ENCODE measurements at regions not wholly inside any gene's neighbourhood (a gene's known extent, or its start where the extent isn't known, plus 50 kb on each side); places are given as distances from the start of the nearest gene placed in this dataset.

DNA sequence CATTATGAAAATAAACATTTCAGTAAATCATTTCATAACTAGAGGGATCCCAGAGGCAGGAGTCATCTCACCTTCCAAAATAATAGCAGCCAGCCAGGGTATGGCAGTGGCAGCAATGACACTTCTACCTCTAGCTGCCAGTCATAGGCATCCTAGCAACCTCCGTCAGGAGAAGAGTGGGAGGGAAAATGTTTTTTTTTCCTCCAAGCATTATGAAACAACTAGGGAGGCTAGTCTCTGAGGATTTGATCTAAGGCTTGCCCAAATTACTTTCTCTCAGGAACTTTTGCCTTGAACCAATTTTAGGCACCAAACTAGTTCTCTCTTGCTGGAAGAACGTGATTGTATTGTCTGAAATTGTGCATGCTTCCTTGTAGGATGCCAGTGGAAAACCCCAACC, 208.7 kb upstream of the PREP start:
- in situ Hi-C loops (cut with MboI; ENCODE audit: low sequenced_read_pairs, unreplicated experiment) = no loop called here
- no peak for DNase-seq (ENCODE audit: low spot score)
- TF ChIP-seq, protein P1, sequence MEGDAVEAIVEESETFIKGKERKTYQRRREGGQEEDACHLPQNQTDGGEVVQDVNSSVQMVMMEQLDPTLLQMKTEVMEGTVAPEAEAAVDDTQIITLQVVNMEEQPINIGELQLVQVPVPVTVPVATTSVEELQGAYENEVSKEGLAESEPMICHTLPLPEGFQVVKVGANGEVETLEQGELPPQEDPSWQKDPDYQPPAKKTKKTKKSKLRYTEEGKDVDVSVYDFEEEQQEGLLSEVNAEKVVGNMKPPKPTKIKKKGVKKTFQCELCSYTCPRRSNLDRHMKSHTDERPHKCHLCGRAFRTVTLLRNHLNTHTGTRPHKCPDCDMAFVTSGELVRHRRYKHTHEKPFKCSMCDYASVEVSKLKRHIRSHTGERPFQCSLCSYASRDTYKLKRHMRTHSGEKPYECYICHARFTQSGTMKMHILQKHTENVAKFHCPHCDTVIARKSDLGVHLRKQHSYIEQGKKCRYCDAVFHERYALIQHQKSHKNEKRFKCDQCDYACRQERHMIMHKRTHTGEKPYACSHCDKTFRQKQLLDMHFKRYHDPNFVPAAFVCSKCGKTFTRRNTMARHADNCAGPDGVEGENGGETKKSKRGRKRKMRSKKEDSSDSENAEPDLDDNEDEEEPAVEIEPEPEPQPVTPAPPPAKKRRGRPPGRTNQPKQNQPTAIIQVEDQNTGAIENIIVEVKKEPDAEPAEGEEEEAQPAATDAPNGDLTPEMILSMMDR (IDR thresholded peaks at IDR 0.05; ENCODE audit: borderline replicate concordance, control extremely low read depth, extremely low read depth, insufficient read depth, missing control alignments) = no peak

DNA sequence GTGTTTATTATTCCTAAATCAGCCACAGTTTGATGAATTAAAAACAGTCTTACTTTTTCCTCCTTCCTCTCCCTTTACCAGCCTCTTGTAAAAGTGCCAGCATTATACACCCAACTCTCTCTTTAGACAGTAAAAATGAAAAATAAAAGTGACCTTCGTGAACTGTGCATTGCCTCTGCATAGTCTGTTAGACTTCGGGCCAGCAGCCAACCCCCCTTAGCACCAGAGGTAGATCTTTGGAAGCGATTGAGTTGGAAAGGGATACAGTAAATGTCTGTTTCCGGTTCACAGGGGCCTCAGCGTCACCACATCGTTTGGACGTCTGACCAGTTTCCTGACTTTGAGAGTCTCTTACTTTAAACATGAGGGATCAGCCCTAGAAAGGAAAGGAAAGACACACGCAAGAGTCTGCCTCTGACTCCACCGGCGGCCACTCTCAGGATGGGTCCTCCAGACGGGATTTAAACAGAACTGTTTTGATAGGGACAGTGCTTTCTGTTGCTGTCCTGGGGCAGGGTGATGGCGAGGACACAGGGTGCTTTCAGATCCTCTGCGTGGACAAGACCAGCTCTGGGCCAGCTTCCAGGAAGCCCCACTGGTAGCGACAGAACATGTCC, 206.6 kb upstream of the PREP start:
- DNase-seq (ENCODE audit: low spot score) = no peak
- in situ Hi-C loops (cut with MboI; ENCODE audit: low sequenced_read_pairs, unreplicated experiment) = no loop called here
- TF ChIP-seq, protein P1 (IDR thresholded peaks at IDR 0.05; ENCODE audit: borderline replicate concordance, control extremely low read depth, extremely low read depth, insufficient read depth, missing control alignments) = no peak

DNA sequence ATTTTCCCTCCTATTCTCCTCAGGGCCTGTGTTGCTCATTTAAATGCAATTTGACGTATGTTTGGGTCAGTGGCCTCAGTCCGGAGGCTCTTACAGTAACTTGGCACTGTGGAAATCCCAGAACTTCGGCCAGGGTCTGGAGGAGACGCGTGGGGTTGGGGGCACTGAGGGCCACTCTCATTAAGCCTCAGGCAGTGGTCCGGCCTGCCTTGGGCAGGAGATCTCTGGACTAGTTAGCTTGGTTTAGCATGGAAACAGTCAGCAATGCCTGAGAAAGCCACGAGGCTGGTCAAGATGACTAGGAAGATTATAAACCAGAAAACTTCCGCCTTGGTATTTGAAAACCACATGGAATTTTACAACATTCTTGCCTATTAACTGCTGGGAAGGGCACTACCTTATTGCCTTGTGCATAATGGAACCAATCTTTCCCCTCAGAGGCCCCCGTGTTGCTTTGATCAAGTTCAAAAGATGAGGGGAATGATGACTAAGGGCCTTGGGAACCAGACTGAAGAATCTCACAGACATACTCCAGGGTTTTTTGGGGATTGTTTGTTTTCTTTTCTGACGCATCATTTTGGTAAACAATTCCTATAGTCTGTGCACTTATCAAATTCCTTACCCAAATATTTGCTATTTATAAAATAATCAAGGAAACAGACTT, 206.0 kb upstream of the PREP start:
- in situ Hi-C loops (cut with MboI; ENCODE audit: low sequenced_read_pairs, unreplicated experiment) = no loop called here
- no peak for DNase-seq (ENCODE audit: low spot score)
- TF ChIP-seq, protein P1 (IDR thresholded peaks at IDR 0.05; ENCODE audit: borderline replicate concordance, control extremely low read depth, extremely low read depth, insufficient read depth, missing control alignments) = no peak

DNA sequence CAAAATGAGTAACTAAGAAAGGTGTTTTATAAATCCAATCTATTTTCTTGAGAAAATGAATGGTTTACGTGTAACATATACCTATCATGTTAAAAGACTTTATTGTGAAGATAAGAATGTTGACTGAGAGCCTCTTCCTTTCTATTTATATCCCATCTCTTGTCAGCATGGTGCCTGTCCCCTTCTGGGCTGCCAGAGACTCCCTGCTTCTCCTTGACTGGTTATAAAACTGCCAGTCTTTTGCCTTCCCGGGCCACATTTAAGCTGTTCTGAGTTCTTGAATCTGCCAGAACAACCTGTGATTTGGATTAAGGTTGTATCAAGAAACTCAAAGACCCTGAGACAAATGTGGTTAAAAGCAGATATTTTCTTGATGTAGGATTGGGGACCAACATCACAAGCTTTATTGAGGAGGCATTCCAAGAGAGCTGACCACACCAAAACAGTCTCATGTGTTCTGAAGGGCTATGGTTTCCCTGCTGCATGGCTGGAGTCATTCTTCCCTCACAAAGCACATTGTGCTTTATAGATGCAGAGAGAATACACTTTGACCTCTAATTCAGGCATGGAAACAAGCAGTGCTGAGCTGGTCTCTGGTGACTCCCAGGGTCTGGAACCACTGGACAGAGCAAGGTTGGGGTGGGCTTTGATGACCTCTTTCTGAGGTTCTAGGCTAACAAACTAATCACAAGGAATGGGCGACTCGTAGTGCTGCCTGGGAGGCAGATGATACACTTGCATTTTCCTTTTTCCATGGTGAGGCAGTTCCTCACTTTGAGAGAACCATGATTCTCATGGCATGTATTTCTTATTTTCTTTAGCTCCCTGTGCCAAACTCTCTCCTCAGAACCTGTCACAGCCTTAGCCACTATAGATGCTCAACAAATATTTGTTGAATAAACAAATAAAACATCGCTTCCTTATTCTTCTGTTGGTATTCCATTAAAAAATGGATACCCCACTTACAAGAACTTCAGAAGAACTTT, 205.0 kb upstream of the PREP start:
- in situ Hi-C loops (cut with MboI; ENCODE audit: low sequenced_read_pairs, unreplicated experiment) = no loop called here
- DNase-seq (ENCODE audit: low spot score) = no peak
- TF ChIP-seq, protein P1 (IDR thresholded peaks at IDR 0.05; ENCODE audit: borderline replicate concordance, control extremely low read depth, extremely low read depth, insufficient read depth, missing control alignments) = no peak

DNA sequence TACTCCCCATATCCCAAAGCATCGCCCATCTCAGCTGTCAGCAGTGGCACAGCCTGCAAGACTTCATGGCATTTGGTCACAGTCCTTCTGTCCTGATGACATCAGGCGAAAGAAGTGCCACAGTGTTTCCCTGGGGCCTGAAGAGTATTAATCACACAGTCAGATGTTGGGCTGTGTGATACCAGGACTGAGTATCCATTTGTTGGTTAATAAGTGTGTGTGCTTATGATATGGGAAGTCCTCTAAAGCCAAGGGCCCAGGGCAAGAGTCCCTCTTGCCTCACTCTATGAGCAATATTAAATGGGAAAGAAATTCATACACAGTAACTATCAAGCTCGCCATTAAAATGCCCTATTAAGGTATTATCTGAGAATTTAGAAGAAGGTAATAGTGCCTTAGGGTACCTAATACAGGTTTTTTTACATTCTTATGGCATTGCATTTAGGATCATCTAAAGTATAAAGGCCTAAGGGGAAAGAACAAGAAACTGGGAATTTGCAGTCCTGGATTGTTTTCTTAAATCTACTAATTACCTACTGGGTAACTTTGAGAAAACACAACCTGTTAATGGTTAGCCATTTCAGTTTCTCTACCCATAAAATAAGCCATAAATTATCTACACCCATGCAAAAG, 204.1 kb upstream of the PREP start:
- TF ChIP-seq, protein P1 (IDR thresholded peaks at IDR 0.05; ENCODE audit: borderline replicate concordance, control extremely low read depth, extremely low read depth, insufficient read depth, missing control alignments) = no peak
- DNase-seq (ENCODE audit: low spot score) = no peak
- in situ Hi-C loops (cut with MboI; ENCODE audit: low sequenced_read_pairs, unreplicated experiment) = no loop called here

DNA sequence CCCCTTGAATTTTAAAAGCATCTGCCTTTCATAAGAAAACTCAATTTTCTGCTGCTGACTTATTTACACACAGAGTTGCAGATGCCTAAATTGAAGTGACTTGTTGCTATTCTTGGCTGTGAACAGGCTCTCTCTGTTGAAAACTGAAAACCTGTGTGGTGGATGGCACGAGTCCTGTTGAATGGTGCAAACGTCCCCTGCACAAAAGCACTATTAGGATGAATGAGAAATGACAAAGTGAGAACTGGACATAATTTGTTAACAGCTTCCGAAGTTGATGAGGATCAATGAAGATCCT, 201.7 kb upstream of the PREP start:
- in situ Hi-C loops (cut with MboI; ENCODE audit: low sequenced_read_pairs, unreplicated experiment) = no loop called here
- TF ChIP-seq, protein P1 (IDR thresholded peaks at IDR 0.05; ENCODE audit: borderline replicate concordance, control extremely low read depth, extremely low read depth, insufficient read depth, missing control alignments) = no peak
- no peak for DNase-seq (ENCODE audit: low spot score)
